ENCODE measurements at regions not wholly inside any gene's neighbourhood (a gene's known extent, or its start where the extent isn't known, plus 50 kb on each side); places are given as distances from the start of the nearest gene placed in this dataset.
A peak's percentile ranks its signal among the peaks of the same experiment; 100 is the strongest.

GRCh38 chr12:118870551-118870950, 110.8 kb upstream of the SRRM4 start:
- peak; percentile 88 to 90 for DNase-seq

DNA sequence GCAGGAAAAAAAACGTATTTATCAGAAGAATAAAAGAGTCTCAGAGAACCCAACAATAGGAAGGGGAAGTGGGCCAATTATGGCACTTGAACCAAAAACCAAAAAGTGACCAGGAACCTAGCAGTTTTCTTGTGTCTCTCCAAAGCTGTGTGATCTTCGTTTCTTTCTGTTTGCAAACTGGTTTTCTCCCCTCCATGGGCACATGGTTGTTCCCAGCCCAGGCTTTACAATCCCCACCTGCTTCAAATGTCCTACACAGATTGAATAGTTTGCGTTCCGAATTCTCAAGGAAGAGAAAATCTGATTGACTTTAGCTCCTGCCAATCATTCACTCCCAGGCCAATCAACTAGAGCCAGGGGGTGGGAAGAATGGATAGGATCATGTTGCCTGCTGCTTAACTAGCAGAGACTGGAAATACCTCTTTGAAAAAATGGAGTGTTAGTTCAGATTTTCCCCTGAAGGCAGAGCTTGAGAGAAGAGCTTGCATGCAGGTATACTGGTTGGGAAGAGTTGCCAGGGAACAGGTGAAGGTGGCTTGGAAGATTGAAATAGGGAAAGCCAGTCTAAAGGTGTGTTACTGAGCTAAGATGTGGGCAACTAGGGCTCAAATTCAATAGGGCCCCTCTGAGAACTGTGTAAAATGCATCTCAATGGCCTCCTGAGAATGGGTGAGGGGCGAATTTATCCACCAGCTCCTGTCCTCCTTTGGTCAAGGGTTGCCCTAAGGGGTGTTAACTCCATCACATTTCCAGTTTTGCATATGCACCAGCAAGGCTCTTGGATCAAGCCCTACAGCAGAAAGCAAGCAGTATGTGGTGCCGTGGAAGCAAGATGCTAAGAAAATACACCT, 106.4 kb upstream of the SRRM4 start:
- peak; percentile 41 to 63 for DNase-seq

DNA sequence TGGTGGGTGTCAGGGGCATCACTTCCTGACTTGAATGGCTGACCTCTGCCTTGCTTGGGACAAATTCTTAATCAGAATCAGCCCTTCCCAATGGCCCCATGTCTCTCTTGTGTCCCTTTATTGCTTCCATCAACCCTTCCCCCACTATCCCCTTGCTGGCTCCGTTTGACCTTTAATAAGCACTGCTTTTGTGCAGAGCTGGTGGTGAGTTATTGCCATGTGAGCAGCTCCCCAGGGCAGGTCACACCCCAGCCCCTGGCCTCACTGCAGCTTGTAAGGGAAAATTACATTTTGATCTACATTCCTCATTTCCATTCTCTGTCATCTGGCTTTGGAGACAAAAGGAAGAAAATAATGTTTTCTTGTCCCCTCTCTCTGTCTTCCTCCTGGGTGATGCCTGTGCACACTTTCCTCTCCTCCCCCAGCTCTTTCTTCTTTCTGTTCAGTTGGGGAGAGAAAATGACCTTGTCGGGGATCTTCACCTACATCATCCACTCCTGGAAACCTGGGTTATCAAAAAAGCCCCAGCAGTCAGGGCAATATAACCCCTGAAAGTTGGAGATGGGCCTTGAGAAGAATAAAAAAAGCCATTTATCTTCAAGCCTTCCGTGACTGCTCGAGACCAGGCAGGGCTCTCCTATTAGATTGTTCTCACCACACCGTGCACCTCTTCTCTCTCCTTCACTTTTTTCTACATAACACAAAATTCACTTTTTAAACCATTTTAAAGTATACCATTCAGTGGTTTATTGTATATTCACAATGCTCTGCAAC, 100.4 kb upstream of the SRRM4 start:
- no peak for DNase-seq

GRCh38 chr12:118884226-118884625, 97.1 kb upstream of the SRRM4 start:
- DNase-seq = no peak

DNA sequence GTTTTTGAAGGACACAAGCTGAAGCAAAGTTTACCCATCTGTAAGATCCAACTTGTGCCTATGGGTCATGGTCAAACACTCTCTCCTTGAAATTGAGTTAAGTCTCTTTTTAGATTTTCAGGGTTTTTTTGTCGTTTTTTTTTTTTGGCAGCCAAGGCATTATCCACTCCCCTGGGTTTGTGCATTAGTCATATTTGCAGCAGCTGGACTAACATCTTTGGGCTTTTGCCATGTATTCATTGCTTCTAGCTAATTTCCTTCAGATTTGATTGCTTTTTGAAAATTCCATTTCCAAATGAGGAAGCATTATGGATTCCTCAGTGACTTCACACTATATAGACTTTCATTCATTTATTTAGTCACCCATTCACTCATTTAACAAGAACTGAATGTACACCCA, 80.3 kb upstream of the SRRM4 start:
- no peak for DNase-seq

DNA sequence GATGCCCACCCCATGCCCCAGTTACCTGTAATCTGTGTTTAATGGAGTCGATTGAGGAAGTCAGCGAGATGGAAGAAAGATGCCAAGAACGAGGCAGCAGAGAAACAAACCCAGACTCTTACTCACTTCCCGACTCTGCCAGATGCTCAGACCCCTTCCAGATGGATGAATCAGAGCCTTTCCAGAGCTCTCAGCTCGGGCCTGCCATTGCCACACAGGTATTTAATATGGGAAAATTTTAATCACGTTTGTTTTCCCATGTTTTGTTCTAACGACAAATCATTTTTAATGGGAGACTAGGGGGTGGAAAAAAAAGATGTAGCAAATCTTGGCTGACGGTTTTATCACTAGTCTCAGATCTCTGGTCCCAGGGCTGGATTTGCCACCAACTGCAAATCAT, 72.5 kb upstream of the SRRM4 start:
- DNase-seq = no peak

- DNase-seq = no peak
These were observed 68.6 kb upstream of the SRRM4 start for GRCh38 chr12:118912697-118913270.

- no peak for DNase-seq
These were observed 59.6 kb upstream of the SRRM4 start for GRCh38 chr12:118921761-118922160.

DNA sequence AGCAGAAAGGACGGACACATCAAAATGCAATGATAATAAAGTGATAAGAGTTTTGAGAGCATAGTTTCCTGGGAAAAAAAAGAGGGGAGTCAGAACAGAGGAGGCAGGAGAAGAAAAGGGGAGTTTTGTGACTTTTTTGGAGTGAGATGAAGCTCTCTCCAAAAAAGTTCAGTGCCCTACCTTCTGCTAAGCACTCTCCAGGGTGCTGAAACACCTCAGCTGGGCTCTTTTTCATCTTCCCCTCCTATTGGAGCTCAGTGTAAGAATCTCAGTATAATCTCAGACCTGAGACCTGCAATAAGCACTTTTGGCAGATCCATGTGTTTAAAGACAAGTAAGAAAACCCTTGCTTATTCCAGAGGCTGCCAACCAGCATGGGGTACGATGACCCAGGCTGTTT, 58.9 kb upstream of the SRRM4 start:
- DNase-seq = no peak

DNA sequence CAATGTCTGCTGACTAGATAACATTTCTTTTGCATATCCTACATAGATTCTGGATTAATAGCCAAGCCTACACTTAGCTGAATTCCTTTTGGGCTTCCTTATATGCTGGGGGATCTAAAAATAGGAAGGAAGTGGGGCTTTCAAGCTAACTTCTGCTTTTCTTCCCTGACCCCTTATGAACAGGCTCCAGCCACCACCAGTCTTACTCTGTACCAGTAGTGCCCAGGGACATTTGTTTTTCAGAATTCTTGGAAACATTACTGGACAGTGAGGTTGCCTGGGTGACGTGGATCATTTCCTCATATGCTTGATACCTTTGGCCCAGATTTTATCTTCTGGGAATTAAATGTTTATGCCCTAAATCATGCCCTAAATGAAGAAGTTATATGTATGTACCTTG, 55.9 kb upstream of the SRRM4 start:
- DNase-seq = no peak

DNA sequence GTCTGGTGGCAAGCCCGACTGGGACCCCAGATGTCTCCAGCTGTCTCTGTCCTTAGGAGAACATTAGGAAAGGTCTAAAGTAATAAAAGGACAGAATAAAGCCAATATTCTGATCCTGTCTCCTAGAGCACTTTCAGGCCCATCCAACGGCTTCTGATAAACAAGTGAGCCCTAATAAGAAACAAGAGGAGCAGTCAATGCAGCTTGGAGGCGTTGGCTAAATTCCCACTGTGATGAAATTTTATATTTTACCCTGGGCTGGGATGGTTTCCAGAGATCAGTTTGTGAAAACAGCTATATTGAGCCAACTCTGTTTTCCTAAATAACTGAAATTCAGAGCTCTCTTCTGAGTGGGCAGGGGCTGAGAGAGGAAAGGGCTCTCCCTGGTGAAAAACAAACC, 55.5 kb upstream of the SRRM4 start:
- DNase-seq = no peak
